GM10248 (cell line): ENCODE measurements at regions not wholly inside any gene's neighbourhood (a gene's known extent, or its start where the extent isn't known, plus 50 kb on each side); places are given as distances from the start of the nearest gene placed in this dataset.

ENCODE experiments used
- CTCF ChIA-PET: fragments of 300-600 bp; sonication (Branson Sonifier 250); formaldehyde crosslinking; extraction: SDS; loops from one replicate; lab custom pipeline; 2021; ENCODE audit warnings: antibody characterized with exemption; lab: Yijun Ruan, JAX
- POLR2A ChIA-PET: fragments of 350-650 bp; sonication (Branson Sonifier 250); formaldehyde crosslinking; extraction: SDS; loops from one replicate; lab custom pipeline; 2020; ENCODE audit warnings: antibody characterized with exemption; lab: Yijun Ruan, JAX
- DNase-seq: peaks from one replicate; pipeline ENCODE4 v3.0.0; 2012; ENCODE audit errors: extremely low spot score
- CTCF ChIP-seq: IDR thresholded peaks from 2 replicates; pipeline ENCODE4 v1.5.1; 2012; ENCODE audit warnings: mild to moderate bottlenecking, low read depth; ENCODE audit errors: extremely low read depth, missing control alignments, control extremely low read depth

- no peak for TF ChIP-seq CTCF
- ChIA-PET POLR2A (no interaction called here), CTCF (interaction anchor here (0.6 kb wide), 1 partner anchor 16 kb away, joined by 3 read pairs; no protein-coding TSS in a partner anchor)
- no peak for DNase-seq
These were observed 129.8 kb upstream of the KIRREL3 start for GRCh38 chr11:127130321-127130720.

GRCh38 chr11:127126986-127127385, 126.4 kb upstream of the KIRREL3 start:
- POLR2A ChIA-PET: no interaction called here
- CTCF ChIA-PET: no interaction called here
- DNase-seq: no peak
- TF ChIP-seq CTCF: no peak

GRCh38 chr11:127119356-127119755, 118.8 kb upstream of the KIRREL3 start:
- no peak for DNase-seq
- ChIA-PET CTCF (interaction anchor here (1.4 kb wide), 1 partner anchor 11 kb away, joined by 3 read pairs; no protein-coding TSS in a partner anchor), POLR2A (no interaction called here)
- no peak for TF ChIP-seq CTCF

- ChIA-PET CTCF (interaction anchor here (1.4 to 1.5 kb wide), 2 partner anchors 10 to 46 kb away, joined by 3 read pairs; no protein-coding TSS in a partner anchor), POLR2A (no interaction called here)
- no peak for DNase-seq
- no peak for TF ChIP-seq CTCF
These were observed 118.2 kb upstream of the KIRREL3 start for GRCh38 chr11:127118811-127119210.

- CTCF ChIA-PET: interaction anchor here (1.5 kb wide), 1 partner anchor 48 kb away, joined by 3 read pairs; no protein-coding TSS in a partner anchor
- DNase-seq: no peak
- POLR2A ChIA-PET: no interaction called here
- TF ChIP-seq CTCF: no peak
These were observed 116.7 kb upstream of the KIRREL3 start for GRCh38 chr11:127117231-127117739.

GRCh38 chr11:127115844-127116243, 115.3 kb upstream of the KIRREL3 start:
- no peak for TF ChIP-seq CTCF
- CTCF ChIA-PET: no interaction called here

More at GRCh38 chr11:127115844-127116243, 115.3 kb upstream of the KIRREL3 start:
- no peak for DNase-seq
- POLR2A ChIA-PET: no interaction called here
